ENCODE measurements at regions not wholly inside any gene's neighbourhood (a gene's known extent, or its start where the extent isn't known, plus 50 kb on each side); places are given as distances from the start of the nearest gene placed in this dataset.
A peak's percentile ranks its signal among the peaks of the same experiment; 100 is the strongest.

- Mint-ChIP-seq H3K9me3 (no peaks in the 10 kb centered on the region), H3K27ac (no peak overlapping the region), H3K36me3 (peaks cover 4 to 10% of the 10 kb centered on the region in 2 donors)
- DNase-seq (ENCODE audit: low spot score in 2 of 2) (no peak), ATAC-seq (no peak)
Observed at GRCh38 chr4:24476282-24476681, 108.1 kb downstream of the DHX15 start.

DNA sequence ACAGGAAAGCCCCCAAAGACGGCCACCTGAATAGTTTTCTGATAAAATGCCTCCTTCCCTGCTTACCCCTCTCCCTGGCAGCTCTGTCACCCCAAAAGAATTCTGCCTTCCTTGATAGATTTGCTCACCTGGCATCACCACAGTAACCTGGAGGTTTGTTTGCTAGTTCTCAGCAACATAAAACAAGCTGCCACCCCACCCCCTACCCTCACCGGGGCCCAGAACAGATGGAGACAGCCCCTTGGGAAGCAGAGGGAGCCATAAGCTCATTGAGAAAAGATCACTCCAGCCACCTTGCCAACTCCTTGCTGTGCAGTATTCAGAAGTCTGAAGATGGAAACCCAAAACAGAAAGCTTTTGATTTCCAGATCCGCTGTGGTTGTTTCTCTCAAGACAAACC lies 108.6 kb downstream of the DHX15 start:
- Mint-ChIP-seq H3K9me3 (no peaks in the 10 kb centered on the region), H3K27ac (no peak overlapping the region), H3K36me3 (peaks cover 7 to 10% of the 10 kb centered on the region in 2 donors)
- DNase-seq (ENCODE audit: low spot score in 2 of 2) (no peak), ATAC-seq (no peak)

DNA sequence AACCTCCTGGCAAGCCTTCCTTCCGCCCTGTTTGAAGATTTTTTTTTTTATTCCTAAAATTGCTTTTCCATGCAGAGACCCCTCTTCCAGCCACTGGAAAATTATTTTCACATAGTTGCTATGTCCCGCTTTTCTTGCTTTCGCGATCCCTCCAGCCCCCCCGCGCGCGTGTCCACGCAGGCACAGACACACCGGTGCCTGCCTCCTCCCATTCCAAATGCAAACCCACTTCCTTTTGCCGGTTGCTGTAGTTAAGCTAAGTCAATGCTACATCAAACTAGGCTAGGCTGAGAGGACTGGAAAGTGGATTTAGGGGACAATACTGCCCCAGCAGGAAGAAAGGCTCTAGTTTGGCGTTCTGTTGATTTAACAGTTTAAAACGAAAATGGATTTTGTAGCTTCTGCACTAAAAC lies 111.0 kb downstream of the DHX15 start:
- ATAC-seq: no peak
- H3K27ac Mint-ChIP-seq: peak overlapping the region in 1 of 2 donors; percentile 73
- H3K9me3 Mint-ChIP-seq: no peaks in the 10 kb centered on the region
- peak in 1 of 2 donors; percentile 3 for DNase-seq (ENCODE audit: low spot score in 2 of 2)
- H3K36me3 Mint-ChIP-seq: peaks cover 7 to 10% of the 10 kb centered on the region in 2 donors

GRCh38 chr4:24472514-24473308 lies 111.6 kb downstream of the DHX15 start:
- ATAC-seq (peak; percentile 59 to 71), DNase-seq (ENCODE audit: low spot score in 2 of 2) (peak in 1 of 2 donors; percentile 51)
- peaks cover 7 to 10% of the 10 kb centered on the region in 2 donors for H3K36me3 Mint-ChIP-seq
- no peaks in the 10 kb centered on the region for H3K9me3 Mint-ChIP-seq
- H3K27ac Mint-ChIP-seq: no peak overlapping the region

- peak overlapping the region in 1 of 2 donors; percentile 89 for H3K27ac Mint-ChIP-seq
- DNase-seq (ENCODE audit: low spot score in 2 of 2) (no peak), ATAC-seq (no peak)
- no peaks in the 10 kb centered on the region for H3K9me3 Mint-ChIP-seq
- peaks cover 7 to 10% of the 10 kb centered on the region in 2 donors for H3K36me3 Mint-ChIP-seq
Observed at GRCh38 chr4:24472161-24472510, 112.2 kb downstream of the DHX15 start.

- Mint-ChIP-seq H3K9me3 (no peaks in the 10 kb centered on the region), H3K27ac (no peak overlapping the region), H3K36me3 (peaks cover 7 to 10% of the 10 kb centered on the region in 2 donors)
- DNase-seq (ENCODE audit: low spot score in 2 of 2) (peak in 1 of 2 donors; percentile 13), ATAC-seq (peak in 1 of 2 donors; percentile 12)
Observed at GRCh38 chr4:24471486-24472160, 112.7 kb downstream of the DHX15 start.

GRCh38 chr4:24470666-24471485 lies 113.5 kb downstream of the DHX15 start:
- no peaks in the 10 kb centered on the region for H3K9me3 Mint-ChIP-seq
- peaks cover 6 to 7% of the 10 kb centered on the region in 2 donors for H3K36me3 Mint-ChIP-seq
- DNase-seq (ENCODE audit: low spot score in 2 of 2) (peak in 1 of 2 donors; percentile 30), ATAC-seq (peak; percentile 11 to 26)
- H3K27ac Mint-ChIP-seq: no peak overlapping the region

GRCh38 chr4:24468071-24468470 lies 116.3 kb downstream of the DHX15 start:
- no peak for ATAC-seq
- no peaks in the 10 kb centered on the region for H3K9me3 Mint-ChIP-seq

DNA sequence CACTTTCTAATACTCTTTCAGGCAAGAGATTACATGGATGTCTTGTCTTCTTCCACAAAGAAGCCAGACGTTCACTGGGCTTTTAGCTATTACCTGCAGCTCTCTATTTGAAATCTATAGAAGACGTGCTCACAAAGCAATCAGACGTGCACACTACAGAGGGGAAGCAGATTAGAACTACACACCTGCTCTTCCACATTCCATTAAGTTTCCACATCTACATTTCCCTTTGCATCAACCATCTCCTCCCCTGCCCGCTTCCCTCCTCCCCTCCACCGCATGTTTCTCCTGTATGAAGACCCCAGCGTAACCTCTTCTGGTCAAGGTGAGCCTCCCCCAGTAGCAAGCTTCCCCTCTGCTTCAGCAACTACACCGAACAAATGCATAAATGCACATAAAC lies 119.8 kb downstream of the DHX15 start:
- ATAC-seq: no peak
- Mint-ChIP-seq H3K27ac (no peak overlapping the region), H3K9me3 (no peaks in the 10 kb centered on the region), H3K36me3 (no peaks in the 10 kb centered on the region)
- DNase-seq (ENCODE audit: low spot score in 2 of 2): no peak

More at GRCh38 chr4:24468071-24468470, 116.3 kb downstream of the DHX15 start:
- no peak overlapping the region for H3K27ac Mint-ChIP-seq
- H3K36me3 Mint-ChIP-seq: peaks cover 6 to 7% of the 10 kb centered on the region in 2 donors
- no peak for DNase-seq (ENCODE audit: low spot score in 2 of 2)

DNA sequence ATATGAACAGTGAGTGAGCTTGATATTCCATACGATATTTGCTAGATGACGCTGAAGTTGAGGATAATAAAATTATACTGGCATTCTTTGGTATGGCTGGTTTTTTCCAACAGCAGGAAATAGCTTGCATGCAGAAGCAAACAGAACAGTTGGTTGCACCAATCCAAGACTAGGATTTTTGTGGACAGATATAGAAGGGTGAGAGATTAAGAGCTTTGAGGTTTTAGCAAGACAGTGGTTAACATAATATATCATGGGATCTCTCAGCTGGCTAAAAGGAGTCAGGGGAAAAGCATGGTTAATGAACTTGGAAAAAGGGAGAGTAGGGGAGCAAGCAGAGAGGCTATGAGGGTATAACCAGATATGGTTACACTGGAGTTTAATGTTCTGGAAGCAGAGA lies 127.9 kb downstream of the DHX15 start:
- Mint-ChIP-seq H3K9me3 (peaks cover 0 to 4% of the 10 kb centered on the region in 2 donors), H3K27ac (no peak overlapping the region), H3K36me3 (no peaks in the 10 kb centered on the region)
- no peak for DNase-seq (ENCODE audit: low spot score in 2 of 2)
- ATAC-seq: no peak

DNA sequence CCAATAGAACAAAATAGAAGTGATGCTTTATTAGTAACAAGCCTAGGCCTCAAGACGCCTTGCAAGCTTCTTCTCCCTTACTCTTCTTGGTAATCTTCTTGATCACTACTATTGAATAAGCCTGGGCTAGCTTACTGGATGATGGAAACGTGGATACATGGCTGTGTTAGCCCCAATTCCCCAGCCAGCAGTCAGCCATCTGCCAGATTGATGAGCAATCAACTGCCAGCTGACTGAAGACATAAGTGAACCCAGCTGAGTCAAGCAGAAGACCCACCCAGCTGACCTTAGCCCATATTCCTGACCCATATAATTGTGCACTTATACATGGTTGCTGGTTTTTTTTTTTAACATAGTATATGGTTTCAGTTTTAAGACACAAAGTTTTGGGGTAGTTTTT lies 130.4 kb downstream of the DHX15 start:
- no peak for ATAC-seq
- DNase-seq (ENCODE audit: low spot score in 2 of 2): no peak
- no peak overlapping the region for H3K27ac Mint-ChIP-seq
- no peaks in the 10 kb centered on the region for H3K36me3 Mint-ChIP-seq
- peaks cover 0 to 4% of the 10 kb centered on the region in 2 donors for H3K9me3 Mint-ChIP-seq

DNA sequence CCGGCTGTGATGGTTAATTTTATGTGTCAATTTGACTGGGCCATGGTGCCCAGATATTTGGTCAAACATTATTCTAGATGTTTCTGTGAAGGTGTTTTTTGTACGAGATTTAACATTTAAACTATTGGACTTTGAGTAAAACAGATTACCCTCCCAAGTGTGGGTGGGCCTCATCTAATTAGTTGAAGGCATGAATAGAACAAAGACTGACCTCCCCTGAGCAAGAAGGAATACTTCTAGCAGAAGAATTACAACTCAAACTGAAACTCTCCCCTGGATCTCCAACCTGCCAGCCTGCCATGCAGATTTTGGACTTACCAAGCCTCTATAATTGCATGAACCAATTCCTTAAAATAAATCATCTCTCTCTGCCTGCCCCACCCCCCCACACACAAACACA lies 132.5 kb downstream of the DHX15 start:
- Mint-ChIP-seq H3K27ac (no peak overlapping the region), H3K36me3 (no peaks in the 10 kb centered on the region), H3K9me3 (peaks cover 0 to 4% of the 10 kb centered on the region in 2 donors)
- no peak for DNase-seq (ENCODE audit: low spot score in 2 of 2)
- ATAC-seq: no peak

DNA sequence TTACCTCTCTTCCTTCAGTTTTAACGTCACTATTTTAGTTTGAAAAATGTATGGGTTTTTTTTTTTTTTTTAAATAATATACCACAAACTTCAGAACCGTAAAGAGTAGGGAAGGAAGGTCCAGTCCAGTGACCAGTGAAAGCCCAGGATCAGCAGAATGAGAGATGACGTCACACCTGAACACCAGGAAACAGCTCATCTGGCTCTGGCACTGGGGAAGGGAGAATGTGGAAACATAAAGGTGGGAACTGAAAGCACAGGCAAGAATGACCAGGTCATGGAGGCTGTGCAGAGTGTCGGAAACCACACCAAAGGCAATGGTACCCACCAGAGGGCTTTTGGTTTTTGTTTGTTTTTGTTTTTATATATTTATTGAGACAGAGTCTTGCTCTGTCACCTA lies 141.2 kb downstream of the DHX15 start:
- ATAC-seq: no peak
- Mint-ChIP-seq H3K27ac (no peak overlapping the region), H3K36me3 (no peaks in the 10 kb centered on the region), H3K9me3 (no peaks in the 10 kb centered on the region)
- DNase-seq (ENCODE audit: low spot score in 2 of 2): no peak

GRCh38 chr4:24440765-24441164 lies 143.6 kb downstream of the DHX15 start:
- H3K27ac Mint-ChIP-seq: no peak overlapping the region
- ATAC-seq (no peak), DNase-seq (ENCODE audit: low spot score in 2 of 2) (no peak)
- no peaks in the 10 kb centered on the region for H3K36me3 Mint-ChIP-seq
- H3K9me3 Mint-ChIP-seq: no peaks in the 10 kb centered on the region

GRCh38 chr4:24434241-24434640 lies 150.1 kb downstream of the DHX15 start:
- ATAC-seq: no peak
- no peaks in the 10 kb centered on the region for H3K9me3 Mint-ChIP-seq
- no peak for DNase-seq (ENCODE audit: low spot score in 2 of 2)
- no peak overlapping the region for H3K27ac Mint-ChIP-seq
- H3K36me3 Mint-ChIP-seq: peaks cover 0 to 2% of the 10 kb centered on the region in 2 donors

GRCh38 chr4:24433515-24434214 lies 150.7 kb downstream of the DHX15 start:
- ATAC-seq (no peak), DNase-seq (ENCODE audit: low spot score in 2 of 2) (no peak)
- Mint-ChIP-seq H3K9me3 (no peaks in the 10 kb centered on the region), H3K27ac (no peak overlapping the region), H3K36me3 (peaks cover 0 to 5% of the 10 kb centered on the region in 2 donors)

Measured in activated naive CD4-positive, alpha-beta T cell treated with anti-CD3 and anti-CD28 coated beads, Interleukin-2, amount 50 U/mL, for 72 hours (primary cell).